ENCODE measurements at regions not wholly inside any gene's neighbourhood (a gene's known extent, or its start where the extent isn't known, plus 50 kb on each side); places are given as distances from the start of the nearest gene placed in this dataset.

GRCh38 chr19:28531979-28532378 is 681.0 kb downstream of the UQCRFS1 start:
- TF ChIP-seq, protein P1, sequence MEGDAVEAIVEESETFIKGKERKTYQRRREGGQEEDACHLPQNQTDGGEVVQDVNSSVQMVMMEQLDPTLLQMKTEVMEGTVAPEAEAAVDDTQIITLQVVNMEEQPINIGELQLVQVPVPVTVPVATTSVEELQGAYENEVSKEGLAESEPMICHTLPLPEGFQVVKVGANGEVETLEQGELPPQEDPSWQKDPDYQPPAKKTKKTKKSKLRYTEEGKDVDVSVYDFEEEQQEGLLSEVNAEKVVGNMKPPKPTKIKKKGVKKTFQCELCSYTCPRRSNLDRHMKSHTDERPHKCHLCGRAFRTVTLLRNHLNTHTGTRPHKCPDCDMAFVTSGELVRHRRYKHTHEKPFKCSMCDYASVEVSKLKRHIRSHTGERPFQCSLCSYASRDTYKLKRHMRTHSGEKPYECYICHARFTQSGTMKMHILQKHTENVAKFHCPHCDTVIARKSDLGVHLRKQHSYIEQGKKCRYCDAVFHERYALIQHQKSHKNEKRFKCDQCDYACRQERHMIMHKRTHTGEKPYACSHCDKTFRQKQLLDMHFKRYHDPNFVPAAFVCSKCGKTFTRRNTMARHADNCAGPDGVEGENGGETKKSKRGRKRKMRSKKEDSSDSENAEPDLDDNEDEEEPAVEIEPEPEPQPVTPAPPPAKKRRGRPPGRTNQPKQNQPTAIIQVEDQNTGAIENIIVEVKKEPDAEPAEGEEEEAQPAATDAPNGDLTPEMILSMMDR (conservative IDR thresholded peaks at IDR 0.05): no peak
- DNase-seq (ENCODE audit: low read depth, low spot score): no peak
- H3K36me3 Mint-ChIP-seq (ENCODE audit: low read depth): no peaks in the 10 kb centered on the region
- peaks cover 6% of the 10 kb centered on the region for H3K4me1 Mint-ChIP-seq
- H3K9me3 Mint-ChIP-seq: peaks cover 12% of the 10 kb centered on the region
- no peaks in the 10 kb centered on the region for H3K27me3 Mint-ChIP-seq (ENCODE audit: low read depth)
- H3K27ac Mint-ChIP-seq (ENCODE audit: unreplicated experiment): no peak overlapping the region
- no peak overlapping the region for H3K4me3 Mint-ChIP-seq

DNA sequence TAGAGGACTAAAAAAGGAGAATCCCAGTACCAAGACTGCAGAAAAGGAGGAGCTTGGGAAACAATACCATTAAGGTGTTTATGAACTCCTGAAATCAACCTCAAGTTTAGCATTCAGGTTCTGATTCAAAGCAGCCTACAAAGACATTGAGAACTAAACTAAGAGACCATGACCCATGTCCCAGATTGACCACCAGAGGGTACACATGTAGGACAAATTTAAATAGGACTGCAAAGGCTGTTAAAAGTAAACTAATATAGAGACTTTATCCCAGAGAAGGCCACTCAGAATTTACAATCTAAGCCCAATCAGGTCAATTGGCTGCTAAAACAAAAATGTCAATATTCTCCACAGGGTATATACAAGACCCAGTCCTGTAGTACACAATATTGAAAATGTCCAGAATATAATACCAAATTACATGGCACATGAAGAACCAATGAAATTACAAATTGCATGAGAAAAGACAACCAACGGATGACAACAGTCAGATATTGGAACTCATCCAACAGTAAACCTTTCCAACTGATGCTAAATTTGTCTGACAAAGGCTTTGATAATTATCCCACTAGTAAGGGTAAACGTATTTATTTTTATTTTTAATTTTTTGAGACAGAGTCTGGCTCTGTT is 682.4 kb downstream of the UQCRFS1 start:
- Mint-ChIP-seq H3K36me3 (ENCODE audit: low read depth) (no peaks in the 10 kb centered on the region), H3K27ac (ENCODE audit: unreplicated experiment) (no peak overlapping the region)

DNA sequence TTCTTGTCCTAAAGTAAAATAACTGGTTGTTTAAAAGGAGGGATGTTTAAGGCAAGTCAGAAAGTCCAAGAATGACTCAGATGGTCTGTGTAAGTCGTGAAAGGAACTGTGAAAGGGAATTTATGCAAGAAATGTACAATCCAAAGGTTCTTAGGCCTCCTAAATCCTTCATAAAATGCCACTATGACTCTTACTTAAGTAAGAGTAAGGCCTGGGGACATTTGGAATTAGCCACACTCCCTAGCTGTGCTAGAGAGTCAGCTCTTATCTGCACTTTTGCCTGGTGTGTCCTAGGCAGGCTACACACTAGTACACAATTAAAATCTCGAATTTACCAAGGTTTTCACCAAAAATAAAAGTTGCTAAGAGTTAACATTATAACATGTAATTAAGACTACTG is 686.9 kb downstream of the UQCRFS1 start:
- H3K4me1 Mint-ChIP-seq: peaks cover 6% of the 10 kb centered on the region
- TF ChIP-seq, protein P1 (conservative IDR thresholded peaks at IDR 0.05): no peak
- H3K27me3 Mint-ChIP-seq (ENCODE audit: low read depth): no peaks in the 10 kb centered on the region
- no peaks in the 10 kb centered on the region for H3K36me3 Mint-ChIP-seq (ENCODE audit: low read depth)
- H3K9me3 Mint-ChIP-seq: peaks cover 3% of the 10 kb centered on the region
- H3K27ac Mint-ChIP-seq (ENCODE audit: unreplicated experiment): no peak overlapping the region
- DNase-seq (ENCODE audit: low read depth, low spot score): no peak
- no peak overlapping the region for H3K4me3 Mint-ChIP-seq

More for the DNA sequence above, 682.4 kb downstream of the UQCRFS1 start:
- DNase-seq (ENCODE audit: low read depth, low spot score): no peak
- no peak overlapping the region for H3K4me3 Mint-ChIP-seq
- H3K27me3 Mint-ChIP-seq (ENCODE audit: low read depth): no peaks in the 10 kb centered on the region
- peaks cover 6% of the 10 kb centered on the region for H3K4me1 Mint-ChIP-seq
- TF ChIP-seq, protein P1 (conservative IDR thresholded peaks at IDR 0.05): no peak
- H3K9me3 Mint-ChIP-seq: peaks cover 10% of the 10 kb centered on the region

- TF ChIP-seq, protein P1 (conservative IDR thresholded peaks at IDR 0.05): no peak
- no peaks in the 10 kb centered on the region for H3K4me1 Mint-ChIP-seq
- peaks cover 3% of the 10 kb centered on the region for H3K9me3 Mint-ChIP-seq
- no peak overlapping the region for H3K27ac Mint-ChIP-seq (ENCODE audit: unreplicated experiment)
- DNase-seq (ENCODE audit: low read depth, low spot score): no peak
- H3K27me3 Mint-ChIP-seq (ENCODE audit: low read depth): no peaks in the 10 kb centered on the region
- no peak overlapping the region for H3K4me3 Mint-ChIP-seq
- H3K36me3 Mint-ChIP-seq (ENCODE audit: low read depth): no peaks in the 10 kb centered on the region
Observed at GRCh38 chr19:28523619-28524018, 689.3 kb downstream of the UQCRFS1 start.

DNA sequence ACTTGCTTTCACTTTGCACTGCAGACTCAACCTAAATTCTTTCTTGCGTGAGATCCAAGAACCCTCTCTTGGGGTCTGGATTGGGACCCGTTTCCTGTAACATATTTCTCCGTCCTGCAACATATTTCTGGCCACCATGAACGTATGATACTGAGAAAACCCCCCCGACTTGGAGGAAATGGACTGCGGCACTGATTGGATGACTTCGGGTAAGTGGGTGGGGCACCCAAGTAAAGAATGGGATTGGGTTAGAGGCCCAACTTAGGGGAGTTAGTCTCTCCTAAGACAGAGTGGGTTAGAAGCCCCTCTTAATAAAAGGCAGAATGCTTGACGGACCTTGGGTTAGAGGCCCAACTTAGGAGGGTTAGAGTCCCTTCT is 690.4 kb downstream of the UQCRFS1 start:
- Mint-ChIP-seq H3K4me1 (no peaks in the 10 kb centered on the region), H3K9me3 (peaks cover 3% of the 10 kb centered on the region), H3K36me3 (ENCODE audit: low read depth) (no peaks in the 10 kb centered on the region), H3K4me3 (no peak overlapping the region), H3K27me3 (ENCODE audit: low read depth) (no peaks in the 10 kb centered on the region), H3K27ac (ENCODE audit: unreplicated experiment) (no peak overlapping the region)
- DNase-seq (ENCODE audit: low read depth, low spot score): no peak
- TF ChIP-seq, protein P1 (conservative IDR thresholded peaks at IDR 0.05): no peak
